Stimulated activated CD4-positive, alpha-beta T cell treated with anti-CD3 and anti-CD28 coated beads, Interleukin-1b, Interleukin-23, amount 100 ng/mL, for 1 hour (primary cell): ENCODE measurements at regions not wholly inside any gene's neighbourhood (a gene's known extent, or its start where the extent isn't known, plus 50 kb on each side); places are given as distances from the start of the nearest gene placed in this dataset.

ENCODE experiments used
- DNase-seq, 2 donors: peaks; one replicate each; pipeline ENCODE4 v3.0.0-alpha.2; 2020; ENCODE audit warnings: low read depth in 2 of 2

DNA sequence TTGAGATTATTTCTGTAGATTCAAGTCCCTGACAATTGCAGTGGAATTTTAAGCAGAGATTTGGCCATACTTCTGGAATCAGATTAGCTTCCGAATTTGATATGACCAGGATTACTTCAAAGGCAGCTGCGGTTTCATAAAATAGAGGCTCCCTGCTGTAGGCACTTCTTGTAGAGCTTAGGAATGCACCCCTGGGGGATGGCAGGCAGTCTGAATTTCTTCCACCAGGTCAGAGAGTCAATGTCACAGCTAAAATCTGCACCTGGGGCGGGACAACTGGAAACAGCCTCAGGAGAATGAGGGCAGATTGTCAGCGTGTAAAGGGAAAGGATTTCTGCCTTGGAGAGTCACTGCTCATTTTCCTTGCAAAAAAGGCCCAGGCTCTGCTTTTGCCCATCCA, 182.6 kb downstream of the ARRDC4 start:
- DNase-seq, result no peak

DNA sequence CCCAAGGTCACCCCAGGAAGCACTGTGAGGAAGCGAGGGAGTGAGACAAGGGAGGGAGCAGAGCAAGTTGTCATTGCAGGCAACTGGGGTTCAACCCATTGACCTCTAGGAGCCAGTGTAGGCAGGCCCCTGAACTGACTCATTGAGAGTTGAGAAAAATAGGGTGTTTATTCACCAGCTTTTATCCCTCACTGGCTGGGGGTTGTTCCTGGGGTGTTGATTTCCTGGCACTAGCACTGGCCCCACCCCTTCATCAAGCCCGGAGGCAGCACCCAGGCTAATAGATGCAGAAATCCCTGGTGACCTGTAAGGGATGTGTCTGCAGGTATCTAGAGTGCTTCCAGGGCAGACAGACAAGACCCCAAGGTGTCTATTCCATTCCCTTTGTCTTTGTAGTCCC, 183.9 kb downstream of the ARRDC4 start:
- DNase-seq, result no peak

DNA sequence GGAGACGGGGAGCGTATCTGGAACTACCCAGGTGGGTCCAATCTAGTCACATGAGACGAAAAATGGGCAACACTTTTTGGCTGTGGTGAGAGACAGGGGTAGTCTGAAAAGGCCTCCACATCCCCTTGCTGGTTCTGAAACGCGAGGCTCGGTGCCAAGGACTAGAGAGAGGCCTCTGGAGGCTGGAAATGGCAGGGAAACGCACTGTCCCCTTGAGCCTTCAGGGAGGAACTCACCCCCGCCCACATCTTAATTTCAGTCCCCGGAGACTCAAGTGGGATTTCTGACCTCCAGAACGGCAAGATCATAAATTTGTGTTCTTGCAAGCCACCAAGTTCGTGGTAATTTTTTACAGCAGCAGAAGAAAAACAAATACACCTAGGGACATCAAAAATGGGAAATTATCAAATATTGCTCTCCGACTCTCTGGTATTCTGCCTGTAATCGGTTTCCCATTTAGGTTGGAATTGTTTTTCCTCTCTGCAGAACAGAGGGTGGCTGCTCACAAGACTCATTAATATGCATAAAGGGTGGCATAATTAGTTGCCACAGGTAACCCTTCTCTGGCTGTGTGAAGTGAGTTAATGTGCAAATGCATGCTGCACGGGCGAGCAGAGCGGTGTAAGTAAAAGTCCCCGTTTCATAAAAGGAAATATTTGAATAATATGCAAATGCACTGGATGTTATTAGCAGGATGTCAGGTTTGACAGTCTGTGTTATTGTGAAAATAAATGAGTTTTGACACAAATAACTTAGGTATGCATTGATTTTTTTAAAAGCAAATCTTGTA, 185.7 kb downstream of the ARRDC4 start:
- no peak for DNase-seq

DNA sequence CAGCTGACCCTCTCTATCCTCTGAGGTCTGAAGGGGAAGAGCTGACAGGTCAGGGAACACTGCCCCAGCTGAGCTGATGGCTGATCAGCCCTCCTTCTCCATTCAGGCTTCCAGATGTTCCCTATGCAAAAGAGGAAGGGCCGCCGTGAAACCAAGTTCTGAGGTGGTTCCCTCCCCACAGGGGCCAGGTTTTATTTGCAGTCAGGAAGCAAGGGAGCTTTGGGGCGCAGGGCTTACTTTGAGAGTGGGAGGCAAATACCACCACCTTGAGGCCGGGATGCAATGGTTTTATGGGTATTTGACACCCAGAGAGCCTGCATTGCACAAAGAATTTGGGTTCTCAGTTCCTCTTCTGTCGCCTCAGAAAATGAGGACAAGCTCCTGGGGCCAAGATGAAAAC, 186.9 kb downstream of the ARRDC4 start:
- DNase-seq, result no peak

DNA sequence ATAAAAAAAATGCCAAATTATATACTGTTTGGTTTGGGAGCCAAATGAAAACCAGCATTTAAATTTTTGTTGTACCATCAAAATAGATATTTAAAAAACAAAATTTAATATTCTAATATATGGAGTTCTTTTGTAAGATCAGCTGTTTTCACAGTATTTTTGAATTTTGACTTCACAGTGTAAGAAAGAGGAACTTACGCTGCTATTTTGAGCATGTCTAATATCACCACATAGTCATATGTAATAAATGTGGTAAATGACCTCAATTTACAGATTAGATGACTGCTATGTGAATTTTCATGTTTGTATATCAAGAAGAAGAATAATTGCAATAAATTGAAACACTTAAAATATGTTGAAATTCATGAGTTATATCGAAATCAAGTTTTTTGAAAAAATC, 189.6 kb downstream of the ARRDC4 start:
- no peak for DNase-seq

DNA sequence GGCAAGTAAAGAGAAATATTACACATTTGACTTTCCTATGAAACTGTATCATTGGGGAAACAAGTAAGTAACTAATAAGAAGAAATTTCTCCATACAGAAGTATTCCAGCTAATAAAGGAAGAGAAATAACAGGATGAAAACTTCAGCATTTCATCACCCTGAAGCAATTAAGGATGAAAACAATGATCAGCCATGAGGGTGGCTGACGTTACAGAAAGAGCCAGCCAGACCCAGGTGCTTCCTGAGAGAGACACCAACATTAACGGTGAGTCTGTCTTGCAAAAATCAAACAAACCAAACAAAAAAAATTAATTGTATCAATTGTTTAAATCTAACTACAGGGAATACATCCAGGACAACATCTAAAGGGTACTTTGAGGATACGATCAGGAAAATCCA, 190.0 kb downstream of the ARRDC4 start:
- DNase-seq, result no peak

DNA sequence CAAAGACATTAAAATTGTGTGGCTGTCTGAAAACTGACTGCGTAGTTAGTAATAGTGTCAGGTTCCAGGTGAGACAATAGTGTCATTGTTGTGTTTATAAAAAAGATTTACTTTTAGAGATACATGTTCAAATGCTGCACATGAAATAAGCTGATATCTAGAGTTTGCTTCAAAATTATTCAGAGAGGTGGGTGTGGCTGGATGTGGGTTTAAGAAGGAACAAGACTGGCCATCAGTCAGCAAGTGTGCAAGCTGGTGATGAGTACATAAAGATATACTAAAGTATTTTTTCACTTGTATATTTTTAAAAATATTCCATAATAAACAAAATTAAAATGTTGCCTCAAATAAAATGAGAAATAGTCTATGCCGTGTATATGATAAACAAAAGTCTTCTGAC, 190.6 kb downstream of the ARRDC4 start:
- DNase-seq, result no peak

DNA sequence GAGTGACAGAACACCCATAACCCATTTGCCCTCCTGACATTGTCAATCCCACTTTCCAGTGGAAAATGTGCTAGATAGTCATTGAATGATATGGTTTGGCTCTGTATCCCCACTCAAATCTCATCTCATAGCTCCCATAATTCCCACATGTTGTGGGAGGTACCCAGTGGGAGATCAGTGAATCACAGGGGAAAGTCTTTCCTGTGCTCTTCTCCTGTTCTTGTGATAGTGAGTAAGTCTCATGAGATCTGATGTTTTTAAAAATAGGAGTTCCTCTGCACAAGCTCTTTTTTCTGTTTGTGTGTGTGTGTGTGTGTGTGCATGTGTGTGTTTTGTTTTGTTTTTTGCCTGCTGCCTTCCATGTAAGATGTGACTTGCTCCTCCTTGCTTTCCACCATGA, 191.7 kb downstream of the ARRDC4 start:
- no peak for DNase-seq

DNA sequence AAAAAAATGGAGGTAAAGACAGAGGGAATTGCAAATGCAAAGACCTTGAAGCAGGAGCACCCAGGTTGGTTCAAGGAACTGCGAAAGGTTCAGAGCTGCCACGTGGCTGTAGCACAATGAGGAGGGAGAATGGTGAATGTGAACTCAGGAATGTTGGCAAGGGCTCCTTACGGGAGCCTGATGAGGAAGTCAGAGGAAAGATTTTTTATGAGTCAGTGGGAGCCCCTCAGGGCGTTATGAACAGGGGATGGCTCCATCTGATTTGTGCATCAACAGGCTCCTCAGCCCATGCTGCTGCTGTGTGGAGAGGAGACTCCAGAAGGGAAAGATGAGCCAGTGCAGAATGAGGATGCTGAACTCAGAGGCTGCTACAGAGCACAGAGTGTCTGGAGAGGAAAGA, 194.4 kb downstream of the ARRDC4 start:
- no peak for DNase-seq

DNA sequence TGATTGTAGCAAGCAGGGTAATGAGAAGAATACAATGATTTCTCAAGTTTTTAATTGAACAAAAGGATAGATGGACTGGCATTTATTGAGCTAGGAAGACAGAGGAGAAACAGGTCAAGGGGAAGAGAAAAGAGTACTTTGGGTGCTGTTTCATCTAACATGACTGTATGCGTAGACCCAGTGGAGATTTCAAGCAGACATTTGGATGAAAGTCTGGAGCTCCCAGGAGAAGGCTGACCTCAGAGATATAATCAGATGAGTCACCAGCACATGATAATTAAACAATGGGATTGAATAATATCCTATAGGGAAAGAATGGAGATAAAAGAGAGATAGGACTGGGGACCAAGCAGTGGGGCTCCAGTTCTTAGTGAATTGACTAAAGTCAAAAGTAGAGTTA, 194.9 kb downstream of the ARRDC4 start:
- no peak for DNase-seq

DNA sequence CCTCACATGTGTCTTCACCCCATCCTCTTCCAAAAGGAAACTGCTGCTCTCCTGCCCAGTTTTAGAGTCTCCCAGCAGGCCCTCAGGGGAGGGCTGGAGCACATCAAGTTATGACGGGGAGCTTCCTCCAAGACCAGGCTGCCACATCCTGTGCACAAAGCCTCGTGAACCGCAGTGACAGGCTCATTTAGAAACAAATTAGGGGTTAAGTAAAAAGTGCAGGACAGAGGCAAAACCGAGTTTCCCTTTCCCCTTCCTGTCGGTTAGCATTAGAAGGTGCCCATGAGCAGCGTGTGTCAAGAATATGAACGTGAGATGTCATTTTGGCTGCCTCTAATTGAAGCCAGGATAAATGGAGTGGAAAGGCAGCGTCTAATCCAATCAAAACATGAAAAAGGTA, 199.7 kb downstream of the ARRDC4 start:
- no peak for DNase-seq

DNA sequence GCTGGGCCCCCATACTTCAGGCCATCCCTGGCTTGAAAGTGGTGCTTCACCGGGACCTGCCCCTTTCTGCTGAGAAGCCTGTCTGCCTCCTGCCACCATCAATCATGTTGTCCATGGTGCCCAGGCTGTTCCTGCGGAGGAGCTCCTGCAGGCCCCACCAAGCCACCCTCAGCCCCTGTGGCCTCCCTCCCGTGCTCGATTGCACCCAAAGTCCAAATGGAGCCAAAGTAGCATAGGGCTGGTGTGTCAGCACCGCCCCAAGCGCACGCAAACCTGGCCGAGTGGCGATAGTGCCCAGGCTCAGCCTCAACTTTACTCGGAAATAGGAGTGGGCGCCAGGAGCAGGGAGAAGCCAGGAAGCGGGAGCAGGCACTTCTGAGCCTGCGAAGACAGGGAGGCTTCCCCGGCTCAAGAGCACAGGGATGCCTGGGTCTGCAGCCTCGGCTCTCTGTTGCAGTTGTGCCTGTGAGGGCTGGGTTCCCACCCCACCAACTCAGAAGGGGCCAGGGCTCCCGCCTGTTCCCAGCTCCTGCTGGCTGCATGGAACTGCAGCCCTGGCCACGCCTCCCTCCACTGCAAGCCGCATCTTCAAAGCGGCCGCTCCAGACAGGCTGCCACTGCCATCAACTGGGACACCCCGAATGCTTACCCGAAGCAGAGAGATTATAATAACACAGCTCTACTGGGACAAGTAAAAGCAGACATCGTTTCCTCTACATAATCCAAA, 203.0 kb downstream of the ARRDC4 start:
- DNase-seq, result no peak

DNA sequence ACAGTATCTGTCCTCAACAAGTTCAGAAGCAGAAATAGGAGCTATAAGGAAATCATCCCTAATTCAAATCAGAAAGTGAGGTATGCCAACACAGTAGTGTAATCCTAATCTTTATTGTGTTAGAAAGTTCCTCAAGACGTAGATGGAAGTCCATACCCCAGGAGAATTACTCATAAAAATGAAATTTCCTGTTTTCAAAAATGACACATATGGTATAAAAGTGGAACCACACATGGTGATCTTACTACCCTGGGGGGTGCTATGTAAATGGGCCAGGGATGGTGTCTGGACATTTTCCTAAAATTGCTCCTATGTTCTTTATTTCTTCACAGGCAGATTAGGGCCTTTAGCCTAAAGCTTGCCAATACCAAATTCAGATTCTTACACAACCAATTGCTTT, 204.1 kb downstream of the ARRDC4 start:
- no peak for DNase-seq

DNA sequence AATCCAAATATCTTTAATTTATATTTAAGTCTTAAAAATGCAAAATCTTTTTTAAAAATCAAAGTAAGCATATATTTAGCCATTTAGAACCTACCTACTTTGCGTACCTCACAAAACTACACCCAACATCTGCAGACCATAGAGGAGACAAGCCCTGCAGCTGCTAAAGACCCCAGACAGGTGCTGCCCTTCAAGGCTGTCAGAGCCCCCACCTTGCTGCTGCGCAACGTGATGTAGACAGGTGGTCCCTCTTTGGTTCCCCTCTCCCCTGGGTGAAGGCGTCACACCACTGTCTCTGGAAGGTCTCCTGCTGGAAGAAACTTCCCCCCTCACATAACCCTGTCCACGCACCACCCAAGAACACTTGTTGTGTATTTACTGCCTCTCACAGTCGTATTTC, 204.5 kb downstream of the ARRDC4 start:
- DNase-seq, result no peak

DNA sequence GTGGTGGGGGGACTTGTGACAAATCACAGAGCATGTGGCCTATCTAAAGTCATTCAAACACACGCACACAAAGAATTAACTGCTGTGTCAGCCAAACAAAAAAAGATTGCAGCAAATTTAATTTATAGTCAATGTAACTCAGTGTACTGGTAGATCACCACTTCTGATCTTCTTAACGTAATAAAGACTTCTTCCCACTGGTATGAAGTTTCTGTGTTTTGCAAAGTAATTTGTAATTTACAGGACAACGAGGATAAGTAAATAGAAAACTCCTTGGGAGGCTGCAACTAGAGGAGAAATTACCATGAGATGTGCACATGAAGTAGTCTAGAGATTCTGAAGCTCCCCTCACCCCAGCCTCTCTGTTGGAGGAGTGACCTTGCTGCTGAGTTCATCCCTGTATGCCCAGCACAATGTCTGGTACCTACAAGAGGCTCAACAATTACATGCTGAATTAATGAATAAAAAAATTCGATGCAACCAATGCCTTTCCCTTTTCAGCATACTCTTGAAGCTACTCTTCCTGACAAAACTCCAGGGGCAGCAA, 207.3 kb downstream of the ARRDC4 start:
- DNase-seq, result no peak

DNA sequence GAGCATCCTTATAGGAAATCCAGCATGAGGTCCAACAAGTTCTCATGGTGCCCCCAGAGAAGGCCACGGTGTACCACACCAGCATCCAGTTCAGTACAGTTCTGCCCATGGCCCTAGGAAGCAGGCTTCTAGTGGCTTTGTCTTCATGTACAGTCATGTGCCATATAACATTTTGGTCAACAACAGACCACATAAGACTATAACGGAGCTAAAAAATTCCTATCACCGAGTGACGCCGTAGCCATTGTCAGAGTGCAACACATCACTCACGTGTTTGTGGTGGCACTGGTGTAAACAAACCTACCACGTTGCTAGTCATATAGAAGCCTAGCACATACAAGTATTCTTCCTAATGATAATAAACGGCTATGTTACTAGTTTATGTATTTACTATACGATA, 209.0 kb downstream of the ARRDC4 start:
- DNase-seq, result no peak

DNA sequence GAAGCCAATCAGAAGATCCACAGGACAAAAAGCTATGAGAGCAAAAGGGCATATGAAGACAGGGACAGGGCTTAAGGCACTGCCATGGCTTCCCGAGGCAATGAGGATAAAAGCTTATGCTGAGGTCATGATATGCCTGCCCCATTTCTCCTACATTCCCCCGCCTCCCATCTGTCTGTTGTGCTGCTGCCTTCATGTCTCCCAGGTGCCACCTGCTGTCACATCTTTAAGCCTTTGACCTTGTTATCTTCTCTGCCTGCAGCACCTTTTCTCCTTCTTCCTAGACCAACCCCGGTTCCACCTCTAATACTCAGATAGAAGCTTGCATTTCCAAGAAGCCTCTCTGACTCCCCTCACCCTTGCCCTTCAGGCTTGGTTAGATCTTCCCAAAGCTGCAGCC, 213.8 kb downstream of the ARRDC4 start:
- no peak for DNase-seq

DNA sequence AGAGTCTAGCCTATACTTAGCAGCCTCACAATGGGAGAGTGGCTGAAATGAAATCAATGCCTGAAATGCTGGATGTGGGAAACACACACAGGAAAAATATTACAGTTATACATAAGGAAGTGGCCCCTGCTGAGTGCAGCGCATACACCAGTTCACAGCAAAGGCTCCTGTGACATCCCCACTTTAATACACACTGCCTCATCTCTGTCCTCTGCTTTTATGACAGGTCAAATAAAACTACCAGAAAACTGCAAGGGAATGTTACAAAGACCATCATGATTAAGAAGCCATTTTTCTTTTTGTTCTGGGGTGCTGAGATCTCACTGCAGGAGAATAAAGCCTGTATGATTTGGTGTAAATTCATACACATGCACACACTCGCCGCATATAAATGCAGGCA, 214.3 kb downstream of the ARRDC4 start:
- DNase-seq, result no peak

DNA sequence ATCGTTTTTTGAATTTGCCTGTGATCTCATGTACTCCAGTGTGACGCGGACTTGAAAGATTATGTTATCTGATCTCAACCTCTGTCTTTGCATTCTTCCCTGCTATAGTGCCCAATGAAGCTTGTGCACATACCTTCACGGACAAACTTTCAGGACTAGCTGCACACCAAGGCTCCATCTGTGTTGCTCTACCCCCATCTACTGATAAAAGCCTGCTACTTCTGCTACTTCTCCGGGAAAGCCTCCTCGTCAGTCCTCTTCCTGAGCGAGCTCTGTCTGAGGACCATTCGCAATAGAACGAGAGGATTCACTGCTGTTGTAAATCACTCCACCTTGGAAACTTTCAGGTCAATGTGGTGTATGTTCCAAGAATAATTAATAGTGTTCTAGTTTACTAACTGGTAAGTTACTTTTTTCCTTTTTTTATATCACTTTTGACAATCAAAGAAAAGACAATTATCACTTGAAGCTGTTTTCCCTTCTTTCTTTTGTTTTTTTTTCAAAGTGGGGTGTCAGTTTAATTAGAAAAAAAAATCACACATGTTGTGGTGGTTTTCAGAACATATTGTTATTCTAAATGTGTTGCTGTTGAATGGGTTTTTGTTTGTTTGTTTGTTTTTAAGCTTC, 217.6 kb downstream of the ARRDC4 start:
- DNase-seq, result no peak

DNA sequence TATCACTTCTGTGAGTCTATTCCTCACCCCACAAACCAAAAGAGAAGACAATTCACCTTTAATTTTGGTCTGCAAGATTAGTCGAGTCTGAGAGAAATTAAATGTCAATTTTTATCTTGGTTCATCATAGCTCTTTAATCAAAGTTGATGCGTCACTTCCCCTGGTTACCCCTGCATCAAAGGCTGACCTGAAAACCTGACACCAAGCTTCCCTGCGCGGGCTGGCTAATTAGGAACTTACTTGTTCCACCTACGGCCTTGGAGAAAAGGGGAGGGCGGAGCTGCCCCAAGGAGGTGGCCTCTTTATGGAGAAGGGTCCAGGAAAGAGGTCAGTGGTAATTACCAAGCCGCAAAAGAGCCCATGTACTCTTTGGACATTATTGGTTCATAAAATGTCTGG, 218.4 kb downstream of the ARRDC4 start:
- DNase-seq, result no peak

DNA sequence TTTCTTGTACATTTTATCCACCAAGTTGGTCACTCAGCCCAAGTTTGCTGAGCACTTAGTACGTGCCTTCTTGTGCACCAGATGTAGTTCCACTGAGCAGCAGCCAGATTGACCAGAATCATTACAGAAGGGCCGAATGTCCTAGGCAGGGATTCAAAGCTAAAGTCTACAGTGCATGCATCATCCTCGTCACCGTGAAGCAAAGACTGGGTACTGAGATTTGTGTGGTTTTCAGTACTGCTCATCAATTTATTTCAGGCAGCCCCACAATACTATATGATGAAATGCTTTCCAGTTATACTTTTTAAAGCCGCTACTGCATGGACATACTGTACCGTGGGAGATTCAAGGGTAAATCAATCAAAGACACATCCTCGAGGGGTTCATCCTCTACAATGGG, 227.0 kb downstream of the ARRDC4 start:
- DNase-seq, result no peak

DNA sequence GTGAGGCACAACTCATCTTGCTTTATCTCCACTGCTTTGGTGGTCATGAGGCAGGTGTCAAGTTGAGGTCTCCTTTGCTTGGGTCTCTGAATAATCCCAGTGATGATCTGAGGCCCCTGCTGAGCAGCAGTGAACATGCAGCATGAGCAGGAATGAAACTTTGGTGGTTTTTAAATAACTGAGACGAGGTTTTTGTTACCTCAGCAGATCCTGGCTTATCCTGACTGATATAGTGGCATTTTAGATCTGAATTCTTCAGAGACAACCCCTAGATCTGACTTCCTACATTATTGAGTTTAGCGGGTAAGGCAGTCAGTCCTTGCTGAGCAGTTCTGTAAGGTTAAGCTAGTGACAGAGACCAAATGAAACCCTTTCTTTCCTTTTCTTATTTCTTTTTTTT, 230.4 kb downstream of the ARRDC4 start:
- DNase-seq, result no peak

DNA sequence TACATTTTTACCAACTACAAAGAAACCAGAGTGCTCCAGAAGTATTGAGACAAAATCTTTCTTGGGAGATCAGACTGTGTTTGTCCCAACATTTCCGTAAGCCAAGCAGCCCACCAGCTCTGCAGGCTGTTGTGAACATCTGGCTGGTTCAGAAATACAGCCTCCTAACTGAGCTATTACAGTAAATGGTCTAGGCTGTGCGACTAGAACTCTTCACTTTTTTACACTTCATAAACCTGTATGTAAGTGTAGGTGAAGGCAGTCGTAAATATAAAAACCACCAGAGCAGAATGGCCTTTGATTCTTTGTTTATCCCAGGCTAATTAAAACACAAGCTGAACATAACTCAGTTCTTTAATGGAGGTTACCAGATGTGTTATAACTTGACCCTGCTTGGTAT, 235.3 kb downstream of the ARRDC4 start:
- no peak for DNase-seq
